Spleen (tissue), 11 donors: ENCODE measurements at regions not wholly inside any gene's neighbourhood (a gene's known extent, or its start where the extent isn't known, plus 50 kb on each side); places are given as distances from the start of the nearest gene placed in this dataset.

Source experiments
- DNase-seq: peaks from one replicate; pipeline ENCODE4 v3.0.0-alpha.2; 2020
- H3K27ac ChIP-seq, 8 donors: fragments of 200-600 bp; sonication (generic) in 7 of 8; 1 replicate in 4 of 8; 2 replicates in 4 of 8; pipeline versions ENCODE4 v1.5.0 to v1.8.0; 2016 to 2021; ENCODE audit warnings: inconsistent platforms in 4 of 8, mild to moderate bottlenecking in 4 of 8, moderate library complexity in 1 of 8
- H3K27me3 ChIP-seq, 7 donors: fragments of 200-600 bp; sonication (generic) in 6 of 7; replicated peaks in 1 of 7; 1 replicate in 4 of 7; 2 replicates in 3 of 7; pipeline versions ENCODE4 v1.5.0 to v1.8.0; 2016 to 2021; ENCODE audit warnings: inconsistent platforms in 3 of 7, mild to moderate bottlenecking in 1 of 7
- H3K36me3 ChIP-seq, 6 donors: fragments of 200-600 bp; sonication (generic) in 5 of 6; 1 replicate in 4 of 6; 2 replicates in 2 of 6; pipeline versions ENCODE4 v1.5.0 to v1.8.0; 2016 to 2021; ENCODE audit warnings: inconsistent platforms in 2 of 6
- H3K4me1 ChIP-seq, 6 donors: fragments of 200-600 bp; sonication (generic) in 5 of 6; 1 replicate in 3 of 6; 2 replicates in 3 of 6; pipeline versions ENCODE4 v1.5.0 to v1.8.0; 2016 to 2021; ENCODE audit warnings: inconsistent platforms in 3 of 6
- H3K4me3 ChIP-seq, 8 donors: fragments of 200-600 bp; sonication (generic) in 7 of 8; 1 replicate in 4 of 8; 2 replicates in 4 of 8; pipeline versions ENCODE4 v1.5.0 to v1.8.0; 2016 to 2021; ENCODE audit warnings: inconsistent platforms in 4 of 8, mild to moderate bottlenecking in 4 of 8, moderate library complexity in 2 of 8
- H3K9me3 ChIP-seq, 8 donors: fragments of 200-600 bp; sonication (generic) in 7 of 8; 1 replicate in 4 of 8; 2 replicates in 4 of 8; pipeline versions ENCODE4 v1.5.0 to v1.8.0; 2016 to 2021; ENCODE audit warnings: inconsistent platforms in 4 of 8
- CTCF ChIP-seq, 11 experiments: fragments of 200-600 bp in 7 of 11; fragments of 450-650 bp in 4 of 11; sonication (generic) in 4 of 11; IDR thresholded peaks in 8 of 11; conservative IDR thresholded peaks in 3 of 11; 1 replicate in 7 of 11; 2 replicates in 4 of 11; pipeline versions ENCODE4 v1.4.0 to v1.8.0; 2016 to 2021; ENCODE audit warnings: antibody characterized with exemption in 11 of 11, inconsistent platforms in 4 of 11, mild to moderate bottlenecking in 1 of 11
- POLR2A ChIP-seq, 3 donors: fragments of 450-650 bp; IDR thresholded peaks; one replicate each; pipeline ENCODE4 v1.5.1; 2017; ENCODE audit warnings: antibody characterized with exemption in 3 of 3, mild to moderate bottlenecking in 1 of 3
- POLR2AphosphoS5 ChIP-seq, 3 donors: sonication (generic); formaldehyde crosslinking; IDR thresholded peaks; one replicate each; pipeline ENCODE4 v1.5.1; 2017; ENCODE audit warnings: antibody characterized with exemption in 3 of 3
- WGBS, 5 donors: extraction: QIAGEN DNeasy Blood & Tissue Kit in 3 of 5; methylation state at CpG; one replicate each; pipeline versions ENCODE4 v1.1.5 to v1.1.7; 2013 to 2018; 5-methylcytosine and 5-hydroxymethylcytosine counted together
- intact Hi-C: fragments of 100-400 bp; cut with DNase I; formaldehyde crosslinking; loops from one replicate; pipeline ENCODE4 v1.15.0; 2023; ENCODE audit warnings: low total_unique reads
- donor health status: healthy with polysubstance abuse.
- donor health status: DM: no; HTN: no; CAD: no; lungs with moderate emphysema.
- donor health status: DM: no; HTN: no; CAD: no.
- donor health status: Bipolar disorder and iron deficiency.
- donor health status: healthy.
- donor health status: DM: no; HTN: no; CAD: no.
- donor health status: DM: yes; HTN: yes; CAD: no.

DNA sequence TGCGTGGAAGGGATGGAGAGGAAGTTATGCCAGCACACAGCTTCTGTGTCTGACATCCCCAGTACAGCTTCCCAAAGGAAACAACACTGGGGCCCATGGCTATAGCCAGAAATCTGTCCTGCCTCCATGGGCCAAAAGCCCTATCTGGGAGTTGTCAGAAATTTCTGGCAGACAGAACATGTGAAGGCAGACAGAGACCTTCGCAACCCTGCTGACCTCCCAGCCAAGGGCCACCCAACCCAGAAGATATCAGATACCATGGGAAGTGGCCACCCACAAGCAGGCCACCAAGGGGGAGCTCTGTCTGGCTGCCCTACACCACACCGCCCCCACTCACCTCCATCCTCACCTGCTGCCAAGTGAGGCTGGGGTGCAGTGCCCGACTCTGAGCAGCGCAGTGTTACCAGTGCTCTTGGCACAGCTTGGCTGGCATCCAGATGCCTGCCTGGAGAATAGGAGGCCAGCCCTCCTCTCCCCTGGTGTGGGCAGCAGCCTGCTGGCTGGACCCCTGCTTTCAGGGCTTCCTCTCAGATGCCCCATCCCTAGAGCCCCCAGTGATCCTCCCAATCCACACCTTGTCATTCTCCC is 61.6 kb upstream of the NEURL1B start:
- DNase-seq = no peak
- Histone ChIP-seq H3K27me3 (peaks cover 0 to 65% (median 0%) of the 10 kb centered on the region in 7 donors), H3K27ac (no peak overlapping the region), H3K9me3 (no peaks in the 10 kb centered on the region), H3K4me3 (no peak overlapping the region), H3K4me1 (peaks cover 0 to 8% (median 0%) of the 10 kb centered on the region in 6 donors), H3K36me3 (no peaks in the 10 kb centered on the region)
- no peak for TF ChIP-seq POLR2A (IDR thresholded peaks at IDR 0.05)
- TF ChIP-seq POLR2AphosphoS5 (IDR thresholded peaks at IDR 0.05) = no peak
- TF ChIP-seq CTCF (IDR thresholded peaks at IDR 0.05 in 8 of 11, conservative IDR thresholded peaks at IDR 0.05 in 3 of 11) = no peak
- intact Hi-C loops = no loop called here
- 90 to 98% (median 92%) methylated on average over 5 of the region's 5 CpGs for WGBS, 5 donors

DNA sequence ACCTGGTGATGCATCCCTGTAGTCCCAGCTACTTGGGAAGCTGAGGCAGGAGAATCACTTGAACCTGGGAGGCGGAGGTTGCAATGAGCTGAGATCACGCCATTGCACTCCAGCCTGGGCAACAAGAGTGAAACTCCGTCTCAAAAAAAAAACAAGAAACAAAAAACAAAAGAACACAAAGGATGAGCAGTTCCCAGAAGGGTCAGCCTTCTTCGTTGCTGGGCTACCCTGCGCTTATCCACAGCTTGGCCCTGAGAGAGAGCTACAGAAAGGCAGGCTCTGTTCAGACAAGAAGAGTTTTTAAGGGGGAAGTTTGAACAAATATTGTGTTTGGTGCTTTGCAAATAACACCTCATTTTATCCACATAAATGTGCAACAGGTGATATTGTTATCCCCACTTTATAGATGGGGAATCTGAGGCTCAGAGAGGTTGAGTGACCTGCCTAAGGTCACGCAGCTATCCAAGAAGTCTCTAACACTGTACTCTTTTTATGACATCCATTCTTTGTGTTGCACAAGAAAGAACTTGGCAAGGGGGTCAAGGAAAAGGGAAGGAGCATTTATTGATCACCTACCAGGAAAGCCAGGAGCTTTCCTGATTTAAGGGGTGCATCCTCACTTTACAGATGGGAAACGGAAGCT is 63.7 kb upstream of the NEURL1B start:
- Histone ChIP-seq H3K4me3 (no peak overlapping the region), H3K36me3 (no peaks in the 10 kb centered on the region), H3K4me1 (no peaks in the 10 kb centered on the region), H3K9me3 (peaks cover 0 to 5% (median 0%) of the 10 kb centered on the region in 8 donors), H3K27me3 (peaks cover 0 to 48% (median 0%) of the 10 kb centered on the region in 7 donors), H3K27ac (no peak overlapping the region)
- 81 to 97% (median 88%) methylated on average over 7 of the region's 7 CpGs for WGBS, 5 donors
- DNase-seq = no peak
- intact Hi-C loops = no loop called here
- no peak for TF ChIP-seq POLR2A (IDR thresholded peaks at IDR 0.05)
- TF ChIP-seq POLR2AphosphoS5 (IDR thresholded peaks at IDR 0.05) = no peak
- TF ChIP-seq CTCF (IDR thresholded peaks at IDR 0.05 in 8 of 11, conservative IDR thresholded peaks at IDR 0.05 in 3 of 11) = no peak

GRCh38 chr5:172575816-172576545 is 65.1 kb upstream of the NEURL1B start:
- no peaks in the 10 kb centered on the region for H3K4me1 ChIP-seq
- WGBS, 5 donors = 82 to 89% (median 86%) methylated on average over 5 to 10 of the region's 10 CpGs
- no peaks in the 10 kb centered on the region for H3K36me3 ChIP-seq
- TF ChIP-seq POLR2AphosphoS5 (IDR thresholded peaks at IDR 0.05) (no peak), POLR2A (IDR thresholded peaks at IDR 0.05) (no peak), CTCF (IDR thresholded peaks at IDR 0.05 in 8 of 11, conservative IDR thresholded peaks at IDR 0.05 in 3 of 11) (no peak)
- no peak overlapping the region for H3K27ac ChIP-seq
- intact Hi-C loops = no loop called here
- no peak for DNase-seq
- H3K27me3 ChIP-seq = peaks cover 0 to 55% (median 0%) of the 10 kb centered on the region in 7 donors
- no peak overlapping the region for H3K4me3 ChIP-seq
- peaks cover 0 to 5% (median 0%) of the 10 kb centered on the region in 8 donors for H3K9me3 ChIP-seq

DNA sequence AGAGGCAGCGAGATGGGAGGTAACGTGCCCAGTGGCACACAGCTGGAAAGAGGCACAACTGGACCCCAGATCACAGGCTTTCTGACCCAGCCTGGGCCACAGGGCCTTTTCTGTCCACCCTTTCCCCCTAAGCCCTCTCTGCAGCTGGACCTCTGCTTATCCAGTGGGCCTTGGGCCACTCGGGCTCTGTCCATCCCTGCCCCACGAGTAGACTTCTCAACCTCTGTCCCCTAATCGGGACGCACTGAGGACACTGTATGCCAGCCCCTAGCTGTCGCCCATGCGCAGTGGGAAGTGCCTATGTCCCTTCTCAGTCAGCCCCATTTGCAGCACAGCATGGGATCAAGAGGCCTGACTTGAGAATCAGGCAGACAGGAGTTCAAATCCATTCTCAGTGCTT is 65.6 kb upstream of the NEURL1B start:
- TF ChIP-seq POLR2A (IDR thresholded peaks at IDR 0.05) = no peak
- TF ChIP-seq CTCF (IDR thresholded peaks at IDR 0.05 in 8 of 11, conservative IDR thresholded peaks at IDR 0.05 in 3 of 11) = no peak
- no peak for TF ChIP-seq POLR2AphosphoS5 (IDR thresholded peaks at IDR 0.05)

More for the DNA sequence above, 65.6 kb upstream of the NEURL1B start:
- intact Hi-C loops = no loop called here
- Histone ChIP-seq H3K4me3 (no peak overlapping the region), H3K27me3 (peaks cover 0 to 49% (median 0%) of the 10 kb centered on the region in 7 donors), H3K4me1 (no peaks in the 10 kb centered on the region), H3K36me3 (no peaks in the 10 kb centered on the region), H3K9me3 (peaks cover 0 to 5% (median 0%) of the 10 kb centered on the region in 8 donors), H3K27ac (no peak overlapping the region)
- 79 to 97% (median 92%) methylated on average over 8 of the region's 8 CpGs for WGBS, 5 donors
- no peak for DNase-seq
